ENCODE measurements at regions not wholly inside any gene's neighbourhood (a gene's known extent, or its start where the extent isn't known, plus 50 kb on each side); places are given as distances from the start of the nearest gene placed in this dataset.
"Not testable (repeated sequence)": the region's sequence is repeated elsewhere in the genome, so short reads cannot be mapped to it uniquely, and the experiment has no call there.

GRCh38 chr16:86843812-86844211, 265.5 kb downstream of the FOXL1 start:
- no peak overlapping the region for H3K4me3 ChIP-seq (ENCODE audit: low read depth, low read length)
- no peak for DNase-seq (ENCODE audit: low read depth)

- H3K4me3 ChIP-seq (ENCODE audit: low read depth, low read length) = no peak overlapping the region
- no peak for DNase-seq (ENCODE audit: low read depth)
These were observed 266.3 kb downstream of the FOXL1 start for GRCh38 chr16:86844695-86845094.

GRCh38 chr16:86846136-86846535, 267.8 kb downstream of the FOXL1 start:
- no peak overlapping the region for H3K4me3 ChIP-seq (ENCODE audit: low read depth, low read length)
- DNase-seq (ENCODE audit: low read depth) = no peak

GRCh38 chr16:86848821-86849220, 270.5 kb downstream of the FOXL1 start:
- DNase-seq (ENCODE audit: low read depth) = no peak

GRCh38 chr16:86850670-86851069, 272.3 kb downstream of the FOXL1 start:
- no peak overlapping the region for H3K4me3 ChIP-seq (ENCODE audit: low read depth, low read length)
- DNase-seq (ENCODE audit: low read depth) = no peak

More at GRCh38 chr16:86848821-86849220, 270.5 kb downstream of the FOXL1 start:
- no peak overlapping the region for H3K4me3 ChIP-seq (ENCODE audit: low read depth, low read length)

- DNase-seq (ENCODE audit: low read depth) = no peak
- no peak overlapping the region for H3K4me3 ChIP-seq (ENCODE audit: low read depth, low read length)
These were observed 273.8 kb downstream of the FOXL1 start for GRCh38 chr16:86852135-86852534.

GRCh38 chr16:86854058-86854621, 275.8 kb downstream of the FOXL1 start:
- peak; percentile 83 for DNase-seq (ENCODE audit: low read depth)

GRCh38 chr16:86854626-86855294, 276.4 kb downstream of the FOXL1 start:
- no peak overlapping the region for H3K4me3 ChIP-seq (ENCODE audit: low read depth, low read length)
- no peak for DNase-seq (ENCODE audit: low read depth)

More at GRCh38 chr16:86854058-86854621, 275.8 kb downstream of the FOXL1 start:
- H3K4me3 ChIP-seq (ENCODE audit: low read depth, low read length) = no peak overlapping the region

GRCh38 chr16:86856946-86857586, 278.7 kb downstream of the FOXL1 start:
- DNase-seq (ENCODE audit: low read depth) = no peak
- no peak overlapping the region for H3K4me3 ChIP-seq (ENCODE audit: low read depth, low read length)

GRCh38 chr16:86857807-86858206, 279.5 kb downstream of the FOXL1 start:
- no peak overlapping the region for H3K4me3 ChIP-seq (ENCODE audit: low read depth, low read length)
- DNase-seq (ENCODE audit: low read depth) = no peak

- H3K4me3 ChIP-seq (ENCODE audit: low read depth, low read length) = no peak overlapping the region
- DNase-seq (ENCODE audit: low read depth) = no peak
These were observed 280.2 kb downstream of the FOXL1 start for GRCh38 chr16:86858501-86858900.

- not testable (repeated sequence) for H3K4me3 ChIP-seq (ENCODE audit: low read depth, low read length); DNase-seq (ENCODE audit: low read depth)
These were observed 283.0 kb downstream of the FOXL1 start for GRCh38 chr16:86861270-86861858.

GRCh38 chr16:86862595-86863280, 284.4 kb downstream of the FOXL1 start:
- H3K4me3 ChIP-seq (ENCODE audit: low read depth, low read length) = no peak overlapping the region
- DNase-seq (ENCODE audit: low read depth) = no peak

- DNase-seq (ENCODE audit: low read depth) = no peak
- no peak overlapping the region for H3K4me3 ChIP-seq (ENCODE audit: low read depth, low read length)
These were observed 285.3 kb downstream of the FOXL1 start for GRCh38 chr16:86863609-86864008.

GRCh38 chr16:86864586-86864985, 286.2 kb downstream of the FOXL1 start:
- H3K4me3 ChIP-seq (ENCODE audit: low read depth, low read length) = no peak overlapping the region
- DNase-seq (ENCODE audit: low read depth) = no peak

- DNase-seq (ENCODE audit: low read depth) = no peak
- H3K4me3 ChIP-seq (ENCODE audit: low read depth, low read length) = no peak overlapping the region
These were observed 287.7 kb downstream of the FOXL1 start for GRCh38 chr16:86865851-86866662.

- no peak for DNase-seq (ENCODE audit: low read depth)
- H3K4me3 ChIP-seq (ENCODE audit: low read depth, low read length) = no peak overlapping the region
These were observed 288.8 kb downstream of the FOXL1 start for GRCh38 chr16:86866986-86867722.

GRCh38 chr16:86868070-86868469, 289.7 kb downstream of the FOXL1 start:
- no peak overlapping the region for H3K4me3 ChIP-seq (ENCODE audit: low read depth, low read length)
- DNase-seq (ENCODE audit: low read depth) = no peak

All from skeletal muscle cell (primary cell).